NCI-H82 treated with DMSO at 0.1 percent for 48 hours (cell line): ENCODE measurements at regions not wholly inside any gene's neighbourhood (a gene's known extent, or its start where the extent isn't known, plus 50 kb on each side); places are given as distances from the start of the nearest gene placed in this dataset.
"Not testable (repeated sequence)": the region's sequence is repeated elsewhere in the genome, so short reads cannot be mapped to it uniquely, and the experiment has no call there.

Experiments used
- DNase-seq: peaks from one replicate; lab custom pipeline; 2025; ENCODE audit not compliant: unreplicated experiment; lab: John Stamatoyannopoulos, UW

- not testable (repeated sequence) for DNase-seq
These were observed 204.8 kb downstream of the HIBADH start for GRCh38 chr7:27457603-27458565.

DNA sequence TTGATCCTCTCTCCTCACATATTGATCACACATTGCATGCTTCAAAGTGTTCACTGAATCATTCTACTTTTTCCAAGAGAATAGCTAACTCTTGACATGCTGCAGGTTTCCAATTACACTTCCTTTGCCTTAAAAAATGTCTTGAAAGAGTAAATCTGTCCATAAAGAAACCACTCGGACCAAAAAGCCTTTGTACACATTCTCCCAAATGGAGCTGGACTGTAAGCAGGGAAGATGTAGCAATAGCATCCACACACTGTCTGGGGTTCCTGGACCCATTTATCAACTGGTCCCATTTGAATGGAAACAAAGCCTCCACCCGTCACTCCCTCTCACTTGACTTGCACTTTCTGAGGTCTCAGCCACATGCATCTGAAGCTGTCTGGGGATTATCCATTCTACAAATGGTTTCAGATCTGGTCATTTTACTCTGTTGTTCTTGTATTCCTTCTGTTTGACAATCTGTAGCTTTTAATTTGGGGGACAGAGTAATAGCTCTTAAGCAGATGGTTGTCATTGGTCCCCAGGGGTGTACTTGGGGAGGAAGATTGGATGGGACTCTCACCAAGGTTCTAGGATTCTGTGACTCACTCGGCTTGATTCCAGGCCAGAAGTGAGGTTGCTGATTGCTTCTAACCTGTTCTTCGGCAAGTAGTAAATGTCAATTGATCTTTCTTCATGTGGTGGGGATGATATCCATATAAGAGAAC lies 203.5 kb downstream of the HIBADH start:
- DNase-seq = no peak

DNA sequence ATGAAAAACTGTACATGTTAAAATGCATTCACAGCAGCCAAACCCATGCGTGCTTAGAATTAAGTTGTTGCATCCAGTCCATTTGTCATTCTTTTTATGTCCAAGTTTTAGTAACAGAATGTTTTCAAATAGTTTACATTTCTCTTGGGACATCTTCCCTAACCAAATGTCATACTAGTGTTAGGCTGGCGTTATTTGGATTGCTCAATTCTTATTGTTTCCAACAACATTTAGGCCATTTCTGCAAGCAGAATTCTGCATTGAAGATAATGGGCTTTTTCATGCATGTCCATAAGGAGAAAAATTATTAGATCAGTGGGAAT lies 203.0 kb downstream of the HIBADH start:
- DNase-seq = no peak

DNA sequence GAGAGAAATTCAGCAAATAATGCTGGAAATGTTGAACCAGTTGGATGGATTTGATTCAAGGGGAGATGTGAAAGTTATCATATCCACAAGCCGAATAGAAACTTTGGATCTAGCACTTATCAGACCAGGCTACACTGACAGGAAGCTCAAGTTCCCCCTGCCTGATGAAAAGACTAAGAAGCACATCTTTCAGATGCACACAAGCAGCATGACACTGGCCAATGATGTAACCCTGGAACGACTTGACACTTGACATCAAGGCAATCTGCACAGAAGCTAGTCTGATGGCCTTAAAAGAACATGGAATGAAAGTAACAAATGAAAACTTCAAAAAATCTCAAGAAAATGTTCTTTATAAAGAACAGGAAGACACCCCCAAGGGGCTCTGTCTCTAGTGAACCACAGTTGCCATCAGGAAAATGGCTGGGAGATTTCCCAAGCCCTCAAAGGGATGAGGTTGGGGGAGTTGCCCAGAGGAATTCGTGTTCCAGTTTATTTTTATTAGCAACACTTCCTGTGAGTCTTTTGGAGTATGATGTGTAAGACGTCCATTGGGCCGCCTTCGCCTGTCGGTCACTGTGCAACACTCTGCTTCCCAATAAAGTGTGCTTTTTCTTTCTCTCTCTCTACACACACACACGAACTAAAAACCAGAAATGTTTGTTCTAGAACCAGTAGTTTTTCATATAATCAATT lies 200.0 kb downstream of the HIBADH start:
- DNase-seq = no peak

DNA sequence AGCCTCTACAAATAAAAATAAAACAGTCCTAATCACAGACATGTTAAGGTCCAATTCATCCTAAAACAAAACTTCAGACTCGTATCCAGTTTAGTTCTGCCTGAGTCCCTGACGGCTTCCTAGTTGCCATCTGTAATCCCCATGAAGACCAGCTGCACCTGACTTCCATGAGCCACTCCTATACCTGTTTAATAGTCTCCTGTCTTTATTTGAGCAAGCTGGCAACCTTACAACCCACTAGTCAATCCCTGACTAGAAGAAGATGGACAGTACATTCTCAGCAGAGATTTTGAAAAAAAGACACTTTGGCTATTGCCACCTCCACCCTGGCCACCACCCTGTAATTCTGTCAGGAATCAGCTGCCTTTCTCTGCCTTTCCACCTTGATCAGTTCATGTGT lies 197.7 kb downstream of the HIBADH start:
- no peak for DNase-seq

DNA sequence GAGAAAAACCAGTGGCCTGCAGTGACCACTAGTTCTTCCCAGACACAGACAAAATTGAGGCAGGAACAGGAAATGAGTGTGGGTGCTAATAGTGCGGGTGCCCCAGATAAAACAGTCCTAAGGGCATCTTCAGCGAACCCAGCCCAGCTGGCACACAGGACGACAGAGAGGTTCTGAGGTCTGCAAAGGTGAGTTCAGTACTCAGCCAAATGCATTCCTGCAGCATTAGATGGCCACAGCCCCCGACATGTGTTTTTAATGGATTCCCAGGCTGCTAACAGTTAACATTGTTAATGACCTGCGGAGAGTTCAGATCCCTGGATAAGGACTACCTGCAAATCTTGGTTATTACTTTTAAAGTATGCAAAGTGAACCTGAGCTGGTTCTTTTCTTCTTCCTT lies 196.0 kb downstream of the HIBADH start:
- DNase-seq = no peak

- no peak for DNase-seq
These were observed 190.6 kb downstream of the HIBADH start for GRCh38 chr7:27472043-27472442.
